ENCODE measurements at regions not wholly inside any gene's neighbourhood (a gene's known extent, or its start where the extent isn't known, plus 50 kb on each side); places are given as distances from the start of the nearest gene placed in this dataset.

GRCh38 chr5:104977529-104977928 lies 1414.9 kb upstream of the NUDT12 start:
- TF ChIP-seq CTCF (conservative IDR thresholded peaks at IDR 0.05) (no peak), ZFX (IDR thresholded peaks at IDR 0.05) (no peak)
- no peak overlapping the region for H3K27ac ChIP-seq

GRCh38 chr5:104967806-104968410 lies 1405.3 kb upstream of the NUDT12 start:
- H3K27ac ChIP-seq: no peak overlapping the region

GRCh38 chr5:104965006-104965405 lies 1402.4 kb upstream of the NUDT12 start:
- TF ChIP-seq CTCF (conservative IDR thresholded peaks at IDR 0.05) (no peak), ZFX (IDR thresholded peaks at IDR 0.05) (no peak)
- H3K27ac ChIP-seq: no peak overlapping the region

More at GRCh38 chr5:104967806-104968410, 1405.3 kb upstream of the NUDT12 start:
- TF ChIP-seq ZFX (IDR thresholded peaks at IDR 0.05): no peak
- no peak for TF ChIP-seq CTCF (conservative IDR thresholded peaks at IDR 0.05)

GRCh38 chr5:104955479-104955878 lies 1392.9 kb upstream of the NUDT12 start:
- H3K27ac ChIP-seq: no peak overlapping the region
- TF ChIP-seq ZFX (IDR thresholded peaks at IDR 0.05) (no peak), CTCF (conservative IDR thresholded peaks at IDR 0.05) (no peak)

- no peak for TF ChIP-seq CTCF (conservative IDR thresholded peaks at IDR 0.05)
- no peak for TF ChIP-seq ZFX (IDR thresholded peaks at IDR 0.05)
- no peak overlapping the region for H3K27ac ChIP-seq
Observed at GRCh38 chr5:104952876-104953275, 1390.3 kb upstream of the NUDT12 start.

GRCh38 chr5:104951829-104952228 lies 1389.2 kb upstream of the NUDT12 start:
- H3K27ac ChIP-seq: no peak overlapping the region
- TF ChIP-seq CTCF (conservative IDR thresholded peaks at IDR 0.05) (no peak), ZFX (IDR thresholded peaks at IDR 0.05) (no peak)

- no peak overlapping the region for H3K27ac ChIP-seq
- no peak for TF ChIP-seq ZFX (IDR thresholded peaks at IDR 0.05)
- TF ChIP-seq CTCF (conservative IDR thresholded peaks at IDR 0.05): no peak
Observed at GRCh38 chr5:104947076-104947475, 1384.5 kb upstream of the NUDT12 start.
